GM12878 (cell line): ENCODE measurements at regions not wholly inside any gene's neighbourhood (a gene's known extent, or its start where the extent isn't known, plus 50 kb on each side); places are given as distances from the start of the nearest gene placed in this dataset.
A peak's percentile ranks its signal among the peaks of the same experiment; 100 is the strongest.

ENCODE experiments used
- ATF7 ChIP-seq: fragments of 450-650 bp; IDR thresholded peaks from 2 replicates; pipeline ENCODE4 v1.6.1; 2016; ENCODE audit warnings: low read depth, mild to moderate bottlenecking
- BACH1 ChIP-seq: fragments of 450-650 bp; IDR thresholded peaks from 2 replicates; pipeline ENCODE4 v1.6.1; 2017; ENCODE audit warnings: mild to moderate bottlenecking, borderline replicate concordance
- BCL3 ChIP-seq: IDR thresholded peaks from 2 replicates; pipeline ENCODE4 v1.6.1; 2011; ENCODE audit warnings: borderline replicate concordance, low read depth, mild to moderate bottlenecking, moderate library complexity, low read length; ENCODE audit not compliant: insufficient read depth, poor library complexity, severe bottlenecking
- BHLHE40 ChIP-seq, 2 experiments: fragments of 450-650 bp in 1 of 2; IDR thresholded peaks; 2 replicates each; pipeline ENCODE4 v1.6.1; 2011 to 2017; ENCODE audit warnings: low read depth in 2 of 2, borderline replicate concordance in 1 of 2, improper control_type of control experiment in 1 of 2, low read length in 1 of 2, mild to moderate bottlenecking in 1 of 2
- CBX5 ChIP-seq: sonication (generic); IDR thresholded peaks from 2 replicates; pipeline ENCODE4 v1.6.1; 2016; ENCODE audit warnings: low read depth, moderate library complexity, mild to moderate bottlenecking, inconsistent platforms
- CHD2 ChIP-seq: IDR thresholded peaks from 2 replicates; pipeline ENCODE4 v1.6.1; 2011; ENCODE audit warnings: low read depth, low read length, improper control_type of control experiment, borderline replicate concordance
- CREB1 ChIP-seq: IDR thresholded peaks from 2 replicates; pipeline ENCODE4 v1.6.1; 2012; ENCODE audit warnings: low read depth, mild to moderate bottlenecking, inconsistent platforms
- CREM ChIP-seq: IDR thresholded peaks from 2 replicates; pipeline ENCODE4 v1.6.1; 2014; ENCODE audit warnings: antibody characterized with exemption, low read depth
- EP300 ChIP-seq, 2 experiments: fragments of 150-350 bp in 1 of 2; IDR thresholded peaks; 2 replicates each; pipeline ENCODE4 v1.6.1; 2011 to 2012; ENCODE audit warnings: low read depth in 2 of 2, low read length in 2 of 2, borderline replicate concordance in 1 of 2, improper control_type of control experiment in 1 of 2, inconsistent platforms in 1 of 2; ENCODE audit not compliant: control insufficient read depth in 1 of 2
- ESRRA ChIP-seq: IDR thresholded peaks from 2 replicates; pipeline ENCODE4 v1.6.1; 2012; ENCODE audit warnings: mild to moderate bottlenecking, low read length, improper control_type of control experiment
- GABPA ChIP-seq: IDR thresholded peaks from 2 replicates; pipeline ENCODE4 v1.6.1; 2014; ENCODE audit warnings: antibody characterized with exemption, low read depth, mild to moderate bottlenecking, inconsistent platforms
- IKZF2 ChIP-seq, 2 experiments: fragments of 450-650 bp; IDR thresholded peaks; 2 replicates each; pipeline ENCODE4 v1.6.1; 2017; ENCODE audit warnings: mild to moderate bottlenecking in 2 of 2, moderate library complexity in 2 of 2
- IRF4 ChIP-seq: IDR thresholded peaks from 2 replicates; pipeline ENCODE4 v1.6.1; 2011; ENCODE audit warnings: low read depth, low read length
- JUNB ChIP-seq: IDR thresholded peaks from 2 replicates; pipeline ENCODE4 v1.6.1; 2016; ENCODE audit warnings: antibody characterized with exemption, mild to moderate bottlenecking
- JUND ChIP-seq: IDR thresholded peaks from 2 replicates; pipeline ENCODE4 v1.6.1; 2012; ENCODE audit warnings: low read depth, mild to moderate bottlenecking, low read length, improper control_type of control experiment, moderate library complexity
- KAT2A ChIP-seq: conservative IDR thresholded peaks from 2 replicates; pipeline ENCODE4 v1.6.1; 2011; ENCODE audit warnings: low read depth, low read length; ENCODE audit not compliant: control insufficient read depth
- KLF5 ChIP-seq: fragments of 450-650 bp; IDR thresholded peaks from 2 replicates; pipeline ENCODE4 v1.6.1; 2014; ENCODE audit warnings: mild to moderate bottlenecking; ENCODE audit not compliant: partially characterized antibody
- MEF2A ChIP-seq: IDR thresholded peaks from 2 replicates; pipeline ENCODE4 v1.6.1; 2011; ENCODE audit warnings: low read depth, mild to moderate bottlenecking, low read length, moderate library complexity; ENCODE audit not compliant: insufficient read depth
- NR2F1 ChIP-seq: fragments of 450-650 bp; conservative IDR thresholded peaks from 2 replicates; pipeline ENCODE4 v1.6.1; 2017; ENCODE audit warnings: mild to moderate bottlenecking
- POLR2AphosphoS5 ChIP-seq: IDR thresholded peaks from 2 replicates; pipeline ENCODE4 v1.6.1; 2011; ENCODE audit warnings: mild to moderate bottlenecking, low read length, inconsistent platforms
- POU2F2 ChIP-seq: IDR thresholded peaks from 3 replicates; pipeline ENCODE4 v1.6.1; 2011; ENCODE audit warnings: low read depth, mild to moderate bottlenecking, low read length, borderline replicate concordance
- RBBP5 ChIP-seq: fragments of 200-600 bp; sonication (generic); conservative IDR thresholded peaks from 2 replicates; pipeline ENCODE4 v1.6.1; 2016
- RELB ChIP-seq: fragments of 450-650 bp; IDR thresholded peaks from 2 replicates; pipeline ENCODE4 v1.6.1; 2017; ENCODE audit warnings: low read depth, mild to moderate bottlenecking, moderate library complexity
- SP1 ChIP-seq: IDR thresholded peaks from one replicate; pipeline ENCODE4 v1.6.1; 2011; ENCODE audit warnings: low read depth, low read length
- SREBF2 ChIP-seq: IDR thresholded peaks from 2 replicates; pipeline ENCODE4 v1.6.1; 2012; ENCODE audit warnings: mild to moderate bottlenecking, low read length
- STAT3 ChIP-seq: IDR thresholded peaks from 2 replicates; pipeline ENCODE4 v1.6.1; 2011; ENCODE audit warnings: low read depth, low read length, improper control_type of control experiment
- TCF12 ChIP-seq: IDR thresholded peaks from 2 replicates; pipeline ENCODE4 v1.6.1; 2011; ENCODE audit warnings: low read depth, mild to moderate bottlenecking, low read length
- YY1 ChIP-seq: IDR thresholded peaks from 2 replicates; pipeline ENCODE4 v1.6.1; 2011; ENCODE audit warnings: low read depth, mild to moderate bottlenecking, low read length
- ZNF217 ChIP-seq: fragments of 450-650 bp; IDR thresholded peaks from 2 replicates; pipeline ENCODE4 v1.6.1; 2017; ENCODE audit warnings: antibody characterized with exemption, mild to moderate bottlenecking
- ZNF24 ChIP-seq: fragments of 450-650 bp; IDR thresholded peaks from 2 replicates; pipeline ENCODE4 v1.6.1; 2017; ENCODE audit warnings: antibody characterized with exemption, mild to moderate bottlenecking

- TF ChIP-seq TCF12 (0 out of 2 replicates have a peak, but pooled peaks have one; percentile 38), RELB (peak; percentile 19; the same call in 1 of the 2 replicates), YY1 (peak; percentile 86), IKZF2 (IDR thresholded peaks at IDR 0.05) (peak; percentile 53 to 59; a peak in 3 of 4 replicates), KLF5 (no peak), NR2F1 (peak; percentile 52; the same call in 1 of the 2 replicates), SP1 (peak; percentile 74), BCL3 (no peak), POU2F2 (0 out of 3 replicates have a peak, but pooled peaks have one; percentile 60), ZNF217 (peak; percentile 28; the same call in 1 of the 2 replicates), BHLHE40 (IDR thresholded peaks at IDR 0.05; ENCODE audit: borderline replicate concordance in 1 of 2, low read depth in 2 of 2, low read length in 1 of 2) (peak in 1 of 2 experiments; percentile 19; a peak in 1 of 4 replicates), CBX5 (peak; percentile 72; the same call in 1 of the 2 replicates), MEF2A (0 out of 2 replicates have a peak, but pooled peaks have one; percentile 33), SREBF2 (no peak), ATF7 (peak; percentile 72), EP300 (IDR thresholded peaks at IDR 0.05; ENCODE audit: borderline replicate concordance in 1 of 2, control insufficient read depth in 1 of 2, low read depth in 2 of 2, low read length in 2 of 2) (peak; percentile 52 to 83; a peak in 3 of 4 replicates), GABPA (peak; percentile 48; the same call in 1 of the 2 replicates), CREB1 (peak; percentile 43; the same call in 1 of the 2 replicates), STAT3 (peak; percentile 37; the same call in 1 of the 2 replicates), BACH1 (peak; percentile 18; the same call in 1 of the 2 replicates), CREM (peak; percentile 58; the same call in 1 of the 2 replicates), RBBP5 (no peak), KAT2A (no peak), ZNF24 (0 out of 2 replicates have a peak, but pooled peaks have one; percentile 43), POLR2AphosphoS5 (no peak), JUND (peak; percentile 84; the same call in 1 of the 2 replicates), ESRRA (no peak), JUNB (peak; percentile 87), IRF4 (peak; percentile 84), CHD2 (peak; percentile 55; the same call in 1 of the 2 replicates)
These were observed 74.5 kb upstream of the VKORC1L1 start (continued) for GRCh38 chr7:65798111-65799075.
